Activated CD8-positive, alpha-beta T cell treated with anti-CD3 and anti-CD28 coated beads for 36 hours (primary cell): ENCODE measurements at regions not wholly inside any gene's neighbourhood (a gene's known extent, or its start where the extent isn't known, plus 50 kb on each side); places are given as distances from the start of the nearest gene placed in this dataset.
"Not testable (repeated sequence)": the region's sequence is repeated elsewhere in the genome, so short reads cannot be mapped to it uniquely, and the experiment has no call there.

Source experiments
- ATAC-seq: fragments of 200-7000 bp; cut with Tn5 transposase; one replicate; pipeline ENCODE4 v1.10.0; 2021; ENCODE audit warnings: mild to moderate bottlenecking, moderate library complexity
- CTCF ChIA-PET: fragments of 350-600 bp; sonication (Branson Sonifier 250); formaldehyde crosslinking; loops from one replicate; lab custom pipeline; 2021; ENCODE audit warnings: antibody characterized with exemption; lab: Charles Lee
- POLR2A ChIA-PET: fragments of 350-600 bp; sonication (Branson Sonifier 250); formaldehyde crosslinking; loops from one replicate; lab custom pipeline; 2021; ENCODE audit warnings: antibody characterized with exemption; lab: Charles Lee
- DNase-seq: peaks from one replicate; pipeline ENCODE4 v3.0.0-alpha.2; 2020
- H3K27ac Mint-ChIP-seq: one replicate; pipeline ENCODE4 v1.8.0; 2021; ENCODE audit warnings: mild to moderate bottlenecking, mixed read lengths
- H3K27me3 Mint-ChIP-seq: one replicate; pipeline ENCODE4 v1.8.0; 2021; ENCODE audit warnings: mixed read lengths
- H3K36me3 Mint-ChIP-seq: one replicate; pipeline ENCODE4 v1.8.0; 2021; ENCODE audit warnings: low read depth, mixed read lengths
- H3K4me1 Mint-ChIP-seq: one replicate; pipeline ENCODE4 v1.8.0; 2021; ENCODE audit warnings: low read depth, mixed read lengths
- H3K4me3 Mint-ChIP-seq: one replicate; pipeline ENCODE4 v1.8.0; 2021; ENCODE audit warnings: mild to moderate bottlenecking, moderate library complexity, mixed read lengths
- H3K9me3 Mint-ChIP-seq: one replicate; pipeline ENCODE4 v1.8.0; 2021; ENCODE audit warnings: mixed read lengths
- CTCF ChIP-seq: fragments of 200-600 bp; IDR thresholded peaks from one replicate; pipeline ENCODE4 v1.8.0; 2022; ENCODE audit warnings: antibody characterized with exemption, mild to moderate bottlenecking
- intact Hi-C: fragments of 100-400 bp; cut with micrococcal nuclease; formaldehyde crosslinking; loops from one replicate; pipeline ENCODE4 v1.10.0; 2022

GRCh38 chr6:88417361-88417760, 251.2 kb upstream of the CNR1 start:
- H3K36me3 Mint-ChIP-seq, POLR2A ChIA-PET, H3K4me3 Mint-ChIP-seq, H3K9me3 Mint-ChIP-seq, DNase-seq, ATAC-seq, CTCF ChIA-PET, H3K27me3 Mint-ChIP-seq, intact Hi-C loops, H3K27ac Mint-ChIP-seq, H3K4me1 Mint-ChIP-seq: not testable (repeated sequence)

GRCh38 chr6:88413459-88413858, 247.3 kb upstream of the CNR1 start:
- POLR2A ChIA-PET, result no interaction called here
- ATAC-seq, result no peak
- CTCF ChIA-PET, result no interaction called here
- Mint-ChIP-seq H3K4me1 (no peaks in the 10 kb centered on the region), H3K9me3 (no peaks in the 10 kb centered on the region), H3K4me3 (no peak overlapping the region), H3K27ac (no peak overlapping the region), H3K27me3 (no peaks in the 10 kb centered on the region), H3K36me3 (no peaks in the 10 kb centered on the region)
- intact Hi-C loops, result no loop called here
- DNase-seq, result no peak
- no peak for TF ChIP-seq CTCF

- H3K36me3 Mint-ChIP-seq, H3K27me3 Mint-ChIP-seq, H3K9me3 Mint-ChIP-seq, ATAC-seq, H3K4me3 Mint-ChIP-seq, CTCF ChIA-PET, intact Hi-C loops, H3K4me1 Mint-ChIP-seq, POLR2A ChIA-PET, H3K27ac Mint-ChIP-seq, DNase-seq: not testable (repeated sequence)
These were observed 242.2 kb upstream of the CNR1 start for GRCh38 chr6:88408355-88408754.

GRCh38 chr6:88406674-88407073, 240.5 kb upstream of the CNR1 start:
- ATAC-seq, DNase-seq, CTCF ChIA-PET, H3K4me3 Mint-ChIP-seq, H3K27me3 Mint-ChIP-seq, H3K36me3 Mint-ChIP-seq, H3K27ac Mint-ChIP-seq, H3K4me1 Mint-ChIP-seq, H3K9me3 Mint-ChIP-seq, POLR2A ChIA-PET, intact Hi-C loops: not testable (repeated sequence)

- POLR2A ChIA-PET, result no interaction called here
- H3K27ac Mint-ChIP-seq, result no peak overlapping the region
- H3K4me1 Mint-ChIP-seq, result no peaks in the 10 kb centered on the region
- DNase-seq (no peak), ATAC-seq (no peak)
- H3K4me3 Mint-ChIP-seq, result no peak overlapping the region
- TF ChIP-seq CTCF, result no peak
- CTCF ChIA-PET, result no interaction called here
- intact Hi-C loops, result no loop called here
- H3K36me3 Mint-ChIP-seq, result no peaks in the 10 kb centered on the region
- H3K27me3 Mint-ChIP-seq, result peaks cover 1% of the 10 kb centered on the region
- no peaks in the 10 kb centered on the region for H3K9me3 Mint-ChIP-seq
These were observed 237.3 kb upstream of the CNR1 start for GRCh38 chr6:88403486-88403885.

- H3K4me1 Mint-ChIP-seq, result no peaks in the 10 kb centered on the region
- POLR2A ChIA-PET, result no interaction called here
These were observed 236.8 kb upstream of the CNR1 start for GRCh38 chr6:88402909-88403308.

GRCh38 chr6:88390998-88391397, 224.9 kb upstream of the CNR1 start:
- H3K27me3 Mint-ChIP-seq, H3K27ac Mint-ChIP-seq, H3K4me1 Mint-ChIP-seq, ATAC-seq, CTCF ChIA-PET, H3K36me3 Mint-ChIP-seq, DNase-seq, intact Hi-C loops, H3K4me3 Mint-ChIP-seq, POLR2A ChIA-PET, H3K9me3 Mint-ChIP-seq: not testable (repeated sequence)

More at GRCh38 chr6:88402909-88403308, 236.8 kb upstream of the CNR1 start:
- no peak overlapping the region for H3K4me3 Mint-ChIP-seq
- no peak for DNase-seq
- CTCF ChIA-PET, result no interaction called here
- H3K9me3 Mint-ChIP-seq, result no peaks in the 10 kb centered on the region
- no peak for ATAC-seq
- intact Hi-C loops, result no loop called here
- no peak for TF ChIP-seq CTCF
- no peak overlapping the region for H3K27ac Mint-ChIP-seq
- peaks cover 1% of the 10 kb centered on the region for H3K27me3 Mint-ChIP-seq
- H3K36me3 Mint-ChIP-seq, result no peaks in the 10 kb centered on the region
